Liver (tissue), 3 donors: ENCODE measurements at regions not wholly inside any gene's neighbourhood (a gene's known extent, or its start where the extent isn't known, plus 50 kb on each side); places are given as distances from the start of the nearest gene placed in this dataset.
"Not testable (repeated sequence)": the region's sequence is repeated elsewhere in the genome, so short reads cannot be mapped to it uniquely, and the experiment has no call there.

Source experiments
- EGR1 ChIP-seq, 2 donors: IDR thresholded peaks; 2 replicates each; pipeline ENCODE4 v1.6.1; 2016 to 2018; ENCODE audit warnings: antibody characterized with exemption in 2 of 2, low read depth in 2 of 2
- JUND ChIP-seq, 2 donors: IDR thresholded peaks; 2 replicates each; pipeline ENCODE4 v1.6.1; 2016; ENCODE audit warnings: antibody characterized with exemption in 2 of 2
- RAD21 ChIP-seq, 2 donors: IDR thresholded peaks; 2 replicates each; pipeline ENCODE4 v1.6.1; 2016; ENCODE audit warnings: antibody characterized with exemption in 2 of 2, mild to moderate bottlenecking in 2 of 2
- REST ChIP-seq: IDR thresholded peaks from 2 replicates; pipeline ENCODE4 v1.6.1; 2016; ENCODE audit warnings: antibody characterized with exemption, mild to moderate bottlenecking
- ZBTB33 ChIP-seq: IDR thresholded peaks from 2 replicates; pipeline ENCODE4 v1.6.1; 2016; ENCODE audit warnings: antibody characterized with exemption
- TF ChIP-seq, protein P1 (sequence below): fragments of 150-350 bp; IDR thresholded peaks from 2 replicates; pipeline ENCODE4 v1.5.1; 2017; ENCODE audit warnings: improper control_type of control experiment, low read depth, low read length; ENCODE audit not compliant: missing input control
- donor health status: healthy.
- donor health status: healthy.

DNA sequence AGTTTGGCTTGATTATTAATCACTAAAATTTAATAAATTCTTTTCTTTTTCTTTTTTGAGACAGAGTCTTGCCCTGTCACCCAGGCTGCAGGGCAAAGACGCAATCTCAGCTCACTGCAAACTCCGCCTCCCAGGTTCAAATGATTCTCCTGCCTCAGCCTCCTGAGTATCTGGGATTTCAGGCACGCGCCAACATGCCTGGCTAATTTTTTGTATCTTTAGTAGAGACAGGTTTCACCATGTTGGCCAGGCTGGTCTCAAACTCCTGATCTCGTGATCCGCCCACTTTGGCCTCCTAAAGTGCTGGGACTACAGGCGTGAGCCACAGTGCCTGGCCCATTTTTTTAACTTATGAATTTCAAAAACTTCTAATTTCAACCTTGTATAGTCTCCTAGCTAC lies 215.6 kb upstream of the RBBP8 start:
- TF ChIP-seq, protein P1, sequence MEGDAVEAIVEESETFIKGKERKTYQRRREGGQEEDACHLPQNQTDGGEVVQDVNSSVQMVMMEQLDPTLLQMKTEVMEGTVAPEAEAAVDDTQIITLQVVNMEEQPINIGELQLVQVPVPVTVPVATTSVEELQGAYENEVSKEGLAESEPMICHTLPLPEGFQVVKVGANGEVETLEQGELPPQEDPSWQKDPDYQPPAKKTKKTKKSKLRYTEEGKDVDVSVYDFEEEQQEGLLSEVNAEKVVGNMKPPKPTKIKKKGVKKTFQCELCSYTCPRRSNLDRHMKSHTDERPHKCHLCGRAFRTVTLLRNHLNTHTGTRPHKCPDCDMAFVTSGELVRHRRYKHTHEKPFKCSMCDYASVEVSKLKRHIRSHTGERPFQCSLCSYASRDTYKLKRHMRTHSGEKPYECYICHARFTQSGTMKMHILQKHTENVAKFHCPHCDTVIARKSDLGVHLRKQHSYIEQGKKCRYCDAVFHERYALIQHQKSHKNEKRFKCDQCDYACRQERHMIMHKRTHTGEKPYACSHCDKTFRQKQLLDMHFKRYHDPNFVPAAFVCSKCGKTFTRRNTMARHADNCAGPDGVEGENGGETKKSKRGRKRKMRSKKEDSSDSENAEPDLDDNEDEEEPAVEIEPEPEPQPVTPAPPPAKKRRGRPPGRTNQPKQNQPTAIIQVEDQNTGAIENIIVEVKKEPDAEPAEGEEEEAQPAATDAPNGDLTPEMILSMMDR, result not testable (repeated sequence)
- not testable (repeated sequence) for TF ChIP-seq RAD21 (IDR thresholded peaks at IDR 0.05); REST; EGR1 (IDR thresholded peaks at IDR 0.05; ENCODE audit: low read depth in 2 of 2); JUND (IDR thresholded peaks at IDR 0.05); ZBTB33
